COLO668 (cell line): ENCODE measurements at regions not wholly inside any gene's neighbourhood (a gene's known extent, or its start where the extent isn't known, plus 50 kb on each side); places are given as distances from the start of the nearest gene placed in this dataset.
"Not testable (repeated sequence)": the region's sequence is repeated elsewhere in the genome, so short reads cannot be mapped to it uniquely, and the experiment has no call there.

Source experiments
- DNase-seq: peaks from one replicate; lab custom pipeline; 2025; ENCODE audit not compliant: unreplicated experiment; lab: John Stamatoyannopoulos, UW

GRCh38 chr6:100229512-100229911, 235.2 kb downstream of the SIM1 start:
- peak; percentile 2 for DNase-seq

GRCh38 chr6:100228834-100229441, 234.9 kb upstream of the MCHR2 start:
- peak; percentile 83 for DNase-seq

- no peak for DNase-seq
Observed at GRCh38 chr6:100228437-100228833, 234.4 kb upstream of the MCHR2 start.

- DNase-seq = no peak
Observed at GRCh38 chr6:100226811-100227210, 232.8 kb upstream of the MCHR2 start.

- DNase-seq = not testable (repeated sequence)
Observed at GRCh38 chr6:100223952-100224351, 229.9 kb upstream of the MCHR2 start.

GRCh38 chr6:100220543-100220942, 226.5 kb upstream of the MCHR2 start:
- DNase-seq = no peak

- no peak for DNase-seq
Observed at GRCh38 chr6:100217225-100218012, 223.4 kb upstream of the MCHR2 start.

- DNase-seq = no peak
Observed at GRCh38 chr6:100216760-100217159, 222.7 kb upstream of the MCHR2 start.

- no peak for DNase-seq
Observed at GRCh38 chr6:100212131-100212530, 218.1 kb upstream of the MCHR2 start.

GRCh38 chr6:100210137-100211117, 216.4 kb upstream of the MCHR2 start:
- DNase-seq = no peak

GRCh38 chr6:100209323-100210136, 215.5 kb upstream of the MCHR2 start:
- no peak for DNase-seq

- no peak for DNase-seq
Observed at GRCh38 chr6:100203400-100203799, 209.4 kb upstream of the MCHR2 start.

- DNase-seq = no peak
Observed at GRCh38 chr6:100202417-100203194, 208.6 kb upstream of the MCHR2 start.

- not testable (repeated sequence) for DNase-seq
Observed at GRCh38 chr6:100196214-100196982, 202.4 kb upstream of the MCHR2 start.

- DNase-seq = not testable (repeated sequence)
Observed at GRCh38 chr6:100195244-100195643, 201.2 kb upstream of the MCHR2 start.

GRCh38 chr6:100194535-100194934, 200.5 kb upstream of the MCHR2 start:
- DNase-seq = no peak

GRCh38 chr6:100188754-100189153, 194.7 kb upstream of the MCHR2 start:
- no peak for DNase-seq

- no peak for DNase-seq
Observed at GRCh38 chr6:100186552-100186951, 192.5 kb upstream of the MCHR2 start.

GRCh38 chr6:100185615-100186014, 191.6 kb upstream of the MCHR2 start:
- no peak for DNase-seq
